OCI-M1 (cell line): ENCODE measurements at regions not wholly inside any gene's neighbourhood (a gene's known extent, or its start where the extent isn't known, plus 50 kb on each side); places are given as distances from the start of the nearest gene placed in this dataset.

ENCODE experiments used
- DNase-seq: peaks from one replicate; lab custom pipeline; 2025; lab: John Stamatoyannopoulos, UW

DNA sequence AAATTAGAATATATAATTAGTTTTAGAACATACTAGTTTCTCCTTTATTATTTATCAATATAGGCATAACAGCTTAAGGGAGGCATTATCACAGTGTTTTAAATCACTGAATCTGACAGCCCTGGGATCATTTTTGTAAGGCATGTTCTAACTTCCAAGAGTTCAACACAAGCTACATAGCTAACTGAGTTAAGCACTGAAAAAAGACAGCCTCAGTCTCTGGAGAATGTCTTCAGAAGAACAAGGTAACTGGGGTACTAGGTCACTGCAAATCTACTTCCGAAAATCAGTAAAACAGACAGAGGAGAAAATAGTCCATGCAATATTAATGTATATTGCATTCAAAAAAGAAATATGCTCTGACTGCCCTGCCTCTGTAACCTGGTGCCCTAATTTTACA lies 502.1 kb downstream of the RFC3 start:
- DNase-seq: no peak

DNA sequence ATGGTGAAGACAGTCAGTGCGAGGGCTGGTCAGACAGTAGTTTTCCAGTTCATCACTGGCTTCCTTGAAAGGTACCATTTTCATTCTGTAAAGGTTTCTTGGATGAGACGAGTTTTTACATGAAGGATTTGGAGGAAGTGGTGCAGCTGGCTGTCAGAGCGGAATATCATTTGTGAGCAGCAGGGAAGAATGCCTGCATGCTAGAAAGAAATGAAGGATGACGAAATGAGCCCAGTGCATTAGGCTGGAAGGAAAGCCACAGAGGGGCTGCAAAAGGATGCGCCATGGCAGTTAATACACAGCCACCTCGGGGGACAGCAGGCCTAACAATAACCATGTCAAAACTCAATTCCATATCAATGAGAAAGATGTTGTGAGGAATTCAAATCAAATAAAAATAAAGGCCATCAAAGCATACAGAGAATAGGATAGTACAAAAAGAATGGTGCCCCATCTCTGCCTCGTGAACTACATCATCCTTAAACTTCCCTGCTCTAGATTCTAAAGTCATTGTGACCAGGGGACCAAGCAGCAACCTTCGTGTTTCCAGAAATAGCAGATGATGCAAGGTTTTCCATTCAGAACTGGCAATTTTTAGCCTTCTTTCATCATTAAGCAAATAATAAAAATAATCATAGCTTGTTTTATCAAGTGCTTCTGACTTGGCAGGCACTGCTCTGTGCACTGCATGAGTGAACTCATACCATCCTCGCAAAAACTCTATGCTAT lies 504.2 kb downstream of the RFC3 start:
- no peak for DNase-seq

DNA sequence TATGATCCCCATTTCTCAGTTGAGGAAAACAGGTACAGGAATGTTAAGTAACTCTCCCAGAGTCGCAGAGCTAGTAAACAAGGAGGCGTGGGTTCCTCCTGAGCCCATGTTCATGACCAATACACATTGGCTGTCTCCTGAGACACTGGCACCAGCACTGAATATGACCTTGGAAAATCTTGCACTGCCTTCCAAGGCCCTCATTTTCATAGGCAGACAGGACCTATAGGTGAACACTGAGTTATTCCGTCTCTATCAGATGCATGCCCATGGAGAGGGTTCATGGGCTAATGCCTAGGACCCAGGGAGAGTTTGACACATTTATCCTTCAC lies 504.8 kb downstream of the RFC3 start:
- DNase-seq: no peak

DNA sequence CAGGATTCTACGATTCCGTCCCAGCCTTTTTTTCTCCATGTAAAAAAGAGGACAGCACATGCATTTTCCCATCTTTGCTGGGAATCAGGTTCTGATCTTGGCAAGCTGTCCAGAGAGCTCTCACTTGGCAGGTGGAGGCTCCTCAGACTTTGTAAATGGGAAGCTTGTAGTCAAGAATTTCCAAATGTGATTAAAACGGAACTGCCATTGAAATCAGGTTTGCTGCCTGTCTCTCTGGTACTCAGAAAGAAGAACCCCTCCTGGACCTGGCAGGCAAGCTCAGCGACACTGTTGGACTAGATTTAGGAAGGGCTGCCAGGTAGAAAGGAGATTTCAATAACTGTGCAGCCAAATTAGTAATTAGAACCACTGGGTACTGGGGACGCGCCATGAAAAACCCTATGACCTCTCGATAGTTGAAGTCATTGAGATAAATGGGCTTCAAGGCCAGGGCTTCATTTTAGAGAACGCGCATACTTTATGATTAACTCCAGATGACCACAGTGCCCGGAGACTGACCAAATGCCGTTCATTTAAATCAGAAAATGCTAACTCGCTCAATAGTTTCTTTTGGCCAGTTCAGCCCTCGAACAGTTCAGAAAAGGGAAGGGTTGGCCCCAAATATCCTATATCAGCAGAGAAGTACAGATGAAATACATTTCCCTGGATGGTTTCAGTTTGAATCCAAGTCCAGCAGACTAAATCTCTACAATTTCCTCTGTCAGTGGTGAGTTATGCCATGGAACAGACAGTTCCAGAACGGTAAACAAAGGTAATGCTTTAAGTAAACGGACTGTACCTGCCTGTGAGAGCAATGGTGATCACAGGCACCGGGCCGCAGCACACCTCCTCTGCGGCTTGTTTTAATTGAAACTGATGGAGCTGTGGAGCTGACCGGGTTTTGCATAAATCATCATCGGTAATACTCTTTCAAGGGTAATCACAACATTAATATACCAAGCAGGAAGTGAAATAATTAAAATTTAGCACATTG lies 517.4 kb downstream of the RFC3 start:
- DNase-seq: no peak

DNA sequence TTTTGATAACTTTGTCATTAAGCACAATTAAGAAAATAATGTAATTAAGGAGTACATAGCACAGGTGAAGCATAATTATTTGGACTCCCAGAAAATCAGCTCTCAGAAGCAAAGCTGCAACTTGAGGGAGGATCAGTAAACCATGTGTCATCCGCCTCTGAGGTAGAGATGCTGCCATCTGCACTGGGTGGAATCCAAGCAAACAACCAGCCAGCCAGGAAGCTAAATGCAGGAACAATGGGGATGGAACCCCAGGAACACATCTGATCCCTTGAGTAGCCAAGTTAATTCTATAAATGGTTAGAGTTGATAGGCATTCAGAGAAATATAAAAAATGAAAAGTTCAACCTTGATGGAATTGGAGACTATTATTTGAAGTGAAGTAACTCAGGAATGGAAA lies 520.2 kb downstream of the RFC3 start:
- DNase-seq: no peak

DNA sequence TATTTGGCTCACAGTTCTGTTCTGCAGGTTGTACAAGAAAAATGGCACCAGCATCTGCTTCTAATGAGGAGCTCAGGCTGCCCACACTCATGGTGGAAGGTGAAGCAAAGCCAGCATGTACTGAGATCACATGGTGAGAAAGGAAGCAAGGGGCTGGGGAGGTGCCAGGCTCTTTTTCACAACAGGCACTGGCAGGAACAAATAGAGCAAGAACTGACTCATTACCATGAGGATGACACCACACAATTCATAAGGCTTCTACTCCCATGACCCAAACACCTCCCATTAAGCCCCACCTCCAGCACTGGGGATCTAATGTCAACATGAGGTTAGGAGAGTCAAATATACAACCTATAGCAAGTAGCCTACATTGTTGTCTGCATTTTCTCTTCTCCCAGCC lies 522.6 kb downstream of the RFC3 start:
- DNase-seq: no peak

DNA sequence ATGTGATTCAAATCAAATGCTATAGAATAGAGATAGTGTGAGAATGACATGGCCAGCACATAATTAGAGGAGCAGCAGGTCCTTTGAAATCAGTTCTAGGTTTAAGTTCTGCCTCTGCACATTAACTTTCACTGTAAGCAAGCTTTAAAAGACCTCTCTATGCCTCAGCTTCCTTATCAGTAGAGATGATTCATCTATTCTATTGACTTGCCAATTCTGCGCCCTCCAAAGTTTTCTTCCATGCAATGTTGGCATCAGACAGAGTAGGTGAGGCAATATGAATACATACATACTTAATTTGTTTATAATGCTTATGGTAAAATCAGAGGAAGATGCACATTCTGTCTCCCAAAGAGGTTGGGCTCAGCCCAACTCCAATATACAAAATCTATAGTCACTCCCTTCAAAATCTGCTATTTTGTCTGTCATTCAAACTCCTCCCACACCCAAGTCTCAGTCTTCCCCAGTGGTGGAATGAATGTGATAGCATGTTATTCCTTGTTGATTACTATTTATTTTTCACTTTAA lies 525.5 kb downstream of the RFC3 start:
- no peak for DNase-seq

DNA sequence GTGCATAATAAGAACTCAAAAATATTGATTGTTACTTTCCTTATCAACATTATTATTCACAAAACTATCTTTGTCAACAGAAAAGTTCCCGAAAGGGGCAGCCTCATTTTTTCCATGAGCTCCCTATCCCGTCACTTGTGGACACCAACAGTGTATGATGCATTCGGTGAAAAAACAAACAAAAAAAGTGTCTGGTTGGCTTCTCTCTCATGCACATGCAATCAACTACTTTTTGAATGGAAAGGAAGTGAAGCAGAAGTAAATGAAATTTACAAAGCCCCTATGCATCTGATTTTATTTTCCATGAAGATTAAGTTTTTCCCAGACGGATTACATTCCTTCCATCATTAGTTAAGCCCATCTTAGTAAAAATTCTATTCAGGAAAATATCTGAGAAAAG lies 526.9 kb downstream of the RFC3 start:
- DNase-seq: no peak

DNA sequence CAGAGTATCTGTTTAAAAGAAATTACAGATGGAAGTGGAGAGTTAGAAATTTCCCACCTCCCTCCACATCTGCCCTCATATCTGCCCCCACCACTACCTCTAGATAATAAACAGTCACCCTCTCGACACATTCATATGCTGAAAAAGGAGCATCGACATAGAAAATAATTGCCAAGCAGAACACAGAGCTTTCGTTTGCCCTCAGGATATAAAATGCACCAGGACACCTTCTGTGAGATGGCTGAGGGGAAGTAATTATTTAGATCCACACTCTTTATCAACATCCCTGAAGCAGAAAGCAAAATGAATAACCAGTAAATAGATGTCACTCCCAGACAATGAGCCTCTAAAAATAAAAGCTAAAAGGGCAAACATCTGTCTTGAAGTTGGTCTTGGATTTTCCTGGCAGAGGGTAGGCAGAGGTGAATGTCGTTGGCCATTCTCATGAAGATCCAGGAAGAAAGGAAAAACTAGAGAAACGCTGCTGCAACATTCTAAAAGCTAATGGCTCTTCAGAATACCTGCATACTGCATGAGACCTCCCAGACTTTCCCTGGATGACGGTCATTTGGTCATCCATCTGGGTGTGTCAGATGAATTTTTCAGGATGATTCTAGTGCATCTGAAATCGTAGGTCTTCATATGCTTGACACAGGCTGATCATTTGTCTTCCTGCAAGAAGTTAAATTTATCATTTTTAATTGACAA lies 527.5 kb downstream of the RFC3 start:
- DNase-seq: no peak

DNA sequence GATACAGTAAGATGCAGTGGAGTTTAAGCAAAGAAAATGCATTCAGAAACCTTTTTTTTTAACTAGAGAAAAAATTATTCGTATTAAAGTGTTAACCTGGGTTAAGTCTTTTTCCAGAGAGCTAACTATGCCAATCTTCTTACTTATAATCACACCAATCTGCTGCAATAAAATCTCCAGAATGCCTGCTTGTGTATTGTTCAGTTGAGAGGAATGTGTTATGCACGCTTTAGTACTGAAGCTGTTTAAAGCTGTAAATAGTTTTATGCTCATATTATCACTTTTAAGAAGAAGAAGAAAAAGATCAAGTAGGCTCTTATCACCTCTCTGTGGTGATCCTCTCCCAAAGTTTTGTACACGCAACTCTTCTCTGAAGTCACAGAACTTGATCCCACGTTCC lies 528.7 kb downstream of the RFC3 start:
- DNase-seq: no peak

DNA sequence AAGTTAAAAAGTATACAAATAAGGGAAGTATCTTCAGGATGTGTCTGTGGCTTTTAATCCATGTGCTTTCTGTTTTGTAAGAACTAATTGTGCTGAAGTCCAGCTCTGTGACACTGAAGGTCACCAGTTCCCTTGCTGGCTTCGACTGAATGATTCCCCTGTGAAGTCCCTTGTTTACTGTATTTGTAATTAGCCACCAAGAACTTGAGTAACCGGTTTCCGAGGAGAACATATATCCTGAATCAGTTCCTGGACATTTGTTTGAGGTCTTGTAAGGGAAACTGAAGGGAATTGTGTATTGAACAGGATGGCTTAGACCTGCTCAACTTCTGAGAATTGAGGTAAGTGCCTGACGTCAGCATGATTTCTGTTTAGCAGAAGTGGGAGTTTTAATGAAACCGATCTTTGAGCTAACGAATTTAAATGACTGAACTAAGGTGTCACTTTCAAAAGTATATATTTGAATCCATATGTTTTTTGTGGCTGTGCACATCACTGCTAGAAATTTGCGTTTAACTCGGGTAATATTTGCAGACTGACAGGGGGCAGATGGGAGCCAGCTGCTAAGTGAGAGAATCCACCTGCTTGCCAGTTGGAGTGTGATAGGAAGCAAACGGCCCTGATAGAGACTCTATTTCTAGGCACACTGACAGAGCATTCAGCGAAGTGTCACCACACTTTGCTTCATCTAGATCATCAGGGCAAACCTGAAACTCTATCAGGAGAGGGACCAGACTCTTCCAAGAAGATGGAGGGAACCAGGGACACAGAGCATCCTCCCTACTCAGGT lies 530.0 kb downstream of the RFC3 start:
- DNase-seq: no peak

DNA sequence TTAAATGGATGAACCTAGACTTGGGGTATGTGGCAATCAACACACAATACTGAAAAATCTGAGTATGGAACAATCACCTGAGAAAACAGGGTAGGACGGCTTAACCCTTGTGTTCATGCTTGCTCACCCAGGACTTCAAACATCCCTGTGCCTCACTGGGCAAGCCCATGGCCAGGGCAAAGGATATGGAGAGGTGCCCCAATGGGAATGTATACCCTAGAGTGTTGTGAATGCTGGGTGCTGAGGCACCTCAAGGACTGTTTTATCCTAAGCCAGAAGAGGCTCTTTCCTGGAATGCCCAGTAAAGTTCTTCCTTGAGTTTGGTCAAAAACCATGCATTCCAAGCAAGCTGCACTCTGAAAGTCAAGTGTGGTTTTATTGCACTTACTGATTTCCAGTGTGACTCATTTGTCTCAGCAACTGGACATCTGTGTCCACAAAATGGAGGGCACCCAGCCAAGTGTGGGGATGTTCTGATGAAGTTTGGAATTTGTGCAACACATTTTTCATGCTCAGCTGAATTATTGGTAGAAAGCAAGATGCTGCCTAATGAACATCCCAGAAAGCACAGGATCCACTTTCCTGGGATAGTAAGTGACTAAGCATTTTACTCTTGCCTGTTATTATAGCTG lies 531.3 kb downstream of the RFC3 start:
- DNase-seq: no peak

DNA sequence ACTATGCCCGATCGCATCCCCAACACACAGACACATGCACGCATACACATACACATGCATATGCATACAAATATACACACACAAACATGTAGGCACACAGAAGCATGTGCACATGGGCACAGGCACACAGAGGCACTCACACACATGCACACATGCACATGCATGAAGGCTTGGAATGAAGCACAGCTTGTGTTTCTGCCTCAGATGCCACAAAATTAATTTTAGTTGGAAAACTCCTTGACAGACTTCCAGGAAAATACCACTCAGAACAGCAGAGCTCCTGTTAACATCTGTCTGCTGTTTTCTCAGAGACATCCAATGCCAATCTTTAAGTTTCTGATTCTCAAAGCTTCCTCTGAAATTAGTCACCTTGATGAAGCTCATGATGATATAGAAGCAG lies 532.7 kb downstream of the RFC3 start:
- DNase-seq: no peak

DNA sequence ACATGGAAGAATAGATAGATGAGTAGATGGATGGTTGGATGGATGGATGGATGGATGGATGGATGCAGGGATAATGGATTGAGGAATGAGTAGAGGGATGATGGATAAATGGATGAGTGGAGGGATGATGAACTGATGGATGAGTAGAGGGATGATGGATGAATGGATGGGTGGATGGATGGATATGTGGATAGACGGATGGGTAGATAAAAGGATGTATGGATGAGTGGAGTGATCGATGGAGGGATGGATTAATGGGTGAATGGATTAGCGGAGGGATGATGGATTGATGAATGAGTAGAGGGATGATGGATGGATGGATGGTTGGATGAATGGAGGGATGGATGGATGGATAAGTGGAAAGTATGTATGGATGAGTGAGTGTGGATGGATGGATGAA lies 533.2 kb downstream of the RFC3 start:
- no peak for DNase-seq

DNA sequence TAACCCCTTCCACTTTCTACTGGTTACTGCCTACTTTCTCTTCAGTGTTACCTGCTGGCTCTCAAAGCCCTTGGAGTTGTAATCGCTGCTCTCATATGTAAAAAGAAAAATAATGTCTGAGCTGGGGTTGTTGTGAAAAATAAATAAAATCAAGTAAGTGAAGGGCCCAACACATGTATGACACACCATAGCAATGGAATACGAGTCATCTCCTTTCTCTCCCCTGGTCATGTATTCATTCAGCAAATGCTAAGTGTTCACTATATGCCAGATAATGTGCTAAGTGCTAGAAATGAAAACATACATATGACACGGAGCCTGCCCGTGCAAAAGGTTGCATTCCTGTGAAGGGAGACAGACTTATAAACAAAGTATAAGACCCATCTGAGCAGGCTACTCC lies 535.0 kb downstream of the RFC3 start:
- DNase-seq: no peak

DNA sequence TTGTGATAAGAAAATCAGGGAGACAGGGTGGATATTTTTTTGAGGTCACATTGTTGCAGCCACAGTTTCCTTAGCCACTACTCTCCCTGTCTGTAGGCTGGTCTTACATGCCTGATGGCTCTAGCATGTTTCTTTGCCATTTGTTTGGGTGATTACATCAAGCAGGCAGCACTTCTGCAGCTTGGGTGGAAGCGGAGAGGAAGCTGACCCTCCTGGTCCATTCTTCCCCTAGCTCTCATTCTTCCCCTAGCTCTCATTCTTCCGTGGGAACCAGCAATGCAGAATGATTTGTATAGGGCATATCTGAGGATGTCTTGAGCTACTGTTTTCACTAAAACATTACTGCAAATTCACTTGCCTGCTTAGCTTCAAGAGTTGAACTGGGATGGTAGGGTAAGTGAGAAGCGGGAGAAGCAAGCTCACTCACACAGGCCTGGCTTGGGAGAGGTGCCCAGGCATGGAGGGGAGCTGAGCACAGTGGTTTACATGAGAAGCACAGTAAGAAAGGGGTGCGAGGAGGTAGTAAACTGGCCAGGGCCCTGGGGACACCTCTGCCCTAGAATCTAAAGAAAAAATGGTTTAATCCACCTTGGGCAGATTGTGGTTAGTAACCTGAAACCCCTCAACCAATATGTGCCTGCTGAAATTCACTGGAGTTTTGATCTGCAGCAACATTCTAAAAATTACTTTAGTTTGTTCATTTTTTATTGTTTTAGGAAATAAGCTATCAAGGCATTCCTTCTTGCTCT lies 538.9 kb downstream of the RFC3 start:
- DNase-seq: no peak

DNA sequence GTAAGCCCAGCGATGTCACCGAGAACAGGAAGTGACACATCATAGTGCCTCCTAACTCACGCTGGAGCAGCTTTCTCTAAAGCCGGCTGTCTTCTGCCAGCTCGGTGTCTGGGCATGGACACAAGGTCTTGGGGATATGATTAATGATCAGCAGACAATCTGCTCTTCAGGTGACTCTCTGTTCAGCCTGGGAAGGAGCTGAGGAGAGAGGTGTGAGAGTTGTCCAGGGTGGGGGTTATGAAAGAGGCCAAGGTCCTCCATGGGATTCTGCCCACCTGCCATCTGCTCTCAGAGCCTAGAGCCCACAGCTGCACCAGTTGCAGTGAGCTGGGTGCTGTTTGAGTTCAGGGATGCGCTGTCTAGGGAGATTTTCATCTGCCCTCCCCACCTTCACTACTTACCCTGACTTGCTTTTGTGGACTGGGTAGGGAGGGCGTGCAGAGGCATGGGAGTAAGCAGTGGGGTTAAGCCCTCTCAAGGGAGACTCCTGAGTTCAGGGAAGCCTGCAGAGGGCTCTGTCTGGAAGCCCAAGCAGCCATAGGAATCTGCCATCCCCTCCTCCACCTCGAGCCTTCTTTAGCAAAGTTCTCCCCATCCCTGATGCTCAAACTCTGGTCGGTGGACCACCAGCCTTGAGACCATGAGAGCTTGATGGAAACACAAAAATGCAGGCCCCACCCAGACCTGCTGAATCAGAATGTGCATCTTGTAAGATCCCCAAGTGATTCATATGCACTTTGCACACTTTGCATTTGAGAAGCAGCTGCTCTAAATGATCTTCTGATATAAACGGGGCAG lies 539.7 kb downstream of the RFC3 start:
- peak; percentile 6 for DNase-seq

DNA sequence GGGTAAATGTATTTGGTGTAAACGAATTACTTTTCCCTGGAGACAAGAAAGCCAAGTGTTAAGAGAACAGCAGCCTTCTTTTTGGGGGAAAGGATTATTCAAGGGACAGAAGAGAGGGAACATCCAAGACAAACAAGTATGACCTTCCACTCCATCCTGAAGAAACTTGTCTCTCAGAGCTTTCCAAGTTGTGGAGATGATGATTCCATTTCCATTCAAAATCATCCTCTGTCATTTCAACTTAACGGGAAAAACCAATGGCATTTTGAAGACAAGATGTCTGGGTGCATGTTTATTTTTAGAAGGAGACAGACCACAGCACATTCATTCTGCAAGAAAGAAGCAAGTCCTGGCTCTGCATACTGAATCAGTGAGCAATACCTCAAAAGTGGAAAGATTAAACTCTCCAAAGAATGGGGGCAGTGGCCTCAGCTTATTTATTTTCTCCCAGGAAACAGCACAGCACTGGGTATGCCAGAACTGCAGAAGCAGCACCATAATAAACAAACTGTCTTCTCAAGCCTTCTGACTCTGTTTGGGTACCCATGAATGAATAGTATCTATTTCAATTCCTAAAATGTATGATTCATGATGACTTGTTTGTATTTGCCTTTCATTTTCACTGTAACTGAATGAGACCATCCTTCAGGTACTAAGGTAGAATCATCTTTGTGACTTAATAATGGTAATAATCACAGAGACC lies 541.0 kb downstream of the RFC3 start:
- no peak for DNase-seq

DNA sequence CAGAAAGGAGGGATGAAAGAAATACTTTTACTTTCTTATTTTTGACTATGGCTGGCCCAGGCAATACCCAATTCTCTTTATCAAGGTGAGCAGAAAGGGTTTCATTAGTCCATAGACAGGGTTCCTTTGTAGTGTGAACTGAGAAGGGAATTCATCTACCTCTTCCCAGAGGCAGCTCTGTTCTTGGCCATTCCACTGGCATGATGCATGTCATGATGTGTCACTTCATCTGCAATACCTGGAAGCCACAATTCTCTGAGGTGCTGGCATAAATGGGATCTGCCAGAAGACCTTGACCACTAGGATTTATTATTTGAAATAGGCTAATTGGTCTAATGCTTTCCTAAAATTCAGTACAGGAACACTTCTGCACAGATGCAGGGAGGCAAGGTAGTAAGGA lies 542.8 kb downstream of the RFC3 start:
- no peak for DNase-seq
